ENCODE measurements at regions not wholly inside any gene's neighbourhood (a gene's known extent, or its start where the extent isn't known, plus 50 kb on each side); places are given as distances from the start of the nearest gene placed in this dataset.

DNA sequence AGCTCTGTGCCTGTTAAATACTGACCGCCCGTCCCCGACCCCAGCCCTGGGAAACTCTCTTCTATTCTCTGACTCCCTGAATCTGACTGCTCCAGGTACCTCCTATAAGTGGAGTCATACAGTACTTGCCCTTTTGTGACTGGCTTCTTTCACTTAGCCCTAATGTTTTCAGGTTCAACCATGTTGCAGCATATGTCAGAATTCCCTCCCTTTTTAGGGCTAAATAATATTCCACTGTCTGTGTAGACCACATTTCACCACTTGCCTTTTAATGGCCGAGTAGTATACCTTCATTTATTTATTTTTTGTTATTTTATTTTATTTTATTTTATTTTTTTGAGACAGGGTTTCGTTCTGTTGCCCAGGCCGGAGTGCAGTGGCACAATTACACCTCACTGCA is 96.1 kb upstream of the SLC22A11 start:
- Histone ChIP-seq H3K27ac (ENCODE audit: insufficient read depth, low read length) (no peak overlapping the region), H4K5ac (ENCODE audit: low read depth, low read length) (no peak overlapping the region), H3K14ac (replicated peaks; ENCODE audit: low read depth, low read length) (no peak overlapping the region), H3K27me3 (ENCODE audit: control insufficient read depth, insufficient read depth, low read length) (peaks cover 26% of the 10 kb centered on the region), H2BK20ac (ENCODE audit: low read depth, low read length) (no peak overlapping the region), H2AFZ (replicated peaks; ENCODE audit: low read length, poor library complexity) (no peak overlapping the region), H4K20me1 (ENCODE audit: insufficient read depth, low read length) (no peaks in the 10 kb centered on the region), H2BK15ac (ENCODE audit: low read depth, low read length) (no peak overlapping the region), H2AK5ac (ENCODE audit: low read depth, low read length) (no peak overlapping the region), H3K9me1 (ENCODE audit: insufficient read depth, low read length) (no peaks in the 10 kb centered on the region), H3K4ac (ENCODE audit: low read depth, low read length) (no peak overlapping the region), H3K36me3 (ENCODE audit: control insufficient read depth, insufficient read depth, low read length) (no peaks in the 10 kb centered on the region), H4K91ac (ENCODE audit: insufficient read depth, low read depth, low read length) (no peak overlapping the region), H3K9ac (ENCODE audit: low read depth, low read length) (no peak overlapping the region), H3K4me3 (ENCODE audit: insufficient read depth, low read depth, low read length) (no peak overlapping the region), H3K4me2 (ENCODE audit: low read depth, low read length) (no peak overlapping the region), H4K8ac (ENCODE audit: low read depth in 2 of 2, low read length in 2 of 2) (no peak overlapping the region), H3K23ac (ENCODE audit: low read depth, low read length) (no peak overlapping the region), H3K9me3 (ENCODE audit: control insufficient read depth, insufficient read depth, low read length) (no peaks in the 10 kb centered on the region), H2BK5ac (ENCODE audit: low read depth, low read length, poor library complexity, severe bottlenecking) (no peak overlapping the region), H3K18ac (ENCODE audit: low read depth, low read length) (no peak overlapping the region), H3K56ac (ENCODE audit: extremely low read depth, insufficient read depth, low read length) (no peak overlapping the region), H2AK9ac (replicated peaks; ENCODE audit: low read depth, low read length, poor library complexity) (no peak overlapping the region), H2BK120ac (ENCODE audit: low read depth, low read length) (no peak overlapping the region), H3K79me1 (ENCODE audit: low read depth in 1 of 2, low read length in 2 of 2) (no peaks in the 10 kb centered on the region), H3K4me1 (ENCODE audit: control insufficient read depth, insufficient read depth, low read length) (no peaks in the 10 kb centered on the region)
- no peak for ATAC-seq (ENCODE audit: low read depth)
- WGBS, 2 experiments (ENCODE audit: extremely low coverage in 2 of 2, insufficient read length in 1 of 2): 100% methylated on average over 3 of the region's 6 CpGs; no CpG with 5 or more reads in 1 of the 2 experiments
- dilution Hi-C loops (cut with HindIII; ENCODE audit: low sequenced_read_pairs, unreplicated experiment): no loop called here
- no peak for DNase-seq
- ChIA-PET POLR2A (ENCODE audit: unreplicated experiment) (no interaction called here), CTCF (no interaction called here)
- no peak for TF ChIP-seq FOS (IDR thresholded peaks at IDR 0.05; ENCODE audit: low read depth, low read length)
- no peak for TF ChIP-seq RFX5 (IDR thresholded peaks at IDR 0.05; ENCODE audit: low read depth, low read length)
- no peak for TF ChIP-seq POLR2A (IDR thresholded peaks at IDR 0.05; ENCODE audit: low read depth, low read length)
- TF ChIP-seq BHLHE40 (IDR thresholded peaks at IDR 0.05; ENCODE audit: low read depth, low read length): no peak
- no peak for TF ChIP-seq CEBPB (IDR thresholded peaks at IDR 0.05; ENCODE audit: low read depth, low read length)
- TF ChIP-seq MAZ (IDR thresholded peaks at IDR 0.05; ENCODE audit: borderline replicate concordance, low read depth, low read length): no peak
- TF ChIP-seq MXI1 (IDR thresholded peaks at IDR 0.05; ENCODE audit: borderline replicate concordance, low read depth, low read length): no peak
- TF ChIP-seq RAD21 (IDR thresholded peaks at IDR 0.05; ENCODE audit: low read length): no peak
- TF ChIP-seq, protein P1, sequence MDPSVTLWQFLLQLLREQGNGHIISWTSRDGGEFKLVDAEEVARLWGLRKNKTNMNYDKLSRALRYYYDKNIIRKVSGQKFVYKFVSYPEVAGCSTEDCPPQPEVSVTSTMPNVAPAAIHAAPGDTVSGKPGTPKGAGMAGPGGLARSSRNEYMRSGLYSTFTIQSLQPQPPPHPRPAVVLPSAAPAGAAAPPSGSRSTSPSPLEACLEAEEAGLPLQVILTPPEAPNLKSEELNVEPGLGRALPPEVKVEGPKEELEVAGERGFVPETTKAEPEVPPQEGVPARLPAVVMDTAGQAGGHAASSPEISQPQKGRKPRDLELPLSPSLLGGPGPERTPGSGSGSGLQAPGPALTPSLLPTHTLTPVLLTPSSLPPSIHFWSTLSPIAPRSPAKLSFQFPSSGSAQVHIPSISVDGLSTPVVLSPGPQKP (IDR thresholded peaks at IDR 0.05; ENCODE audit: borderline replicate concordance, low read depth, low read length): no peak
- TF ChIP-seq, protein P2, sequence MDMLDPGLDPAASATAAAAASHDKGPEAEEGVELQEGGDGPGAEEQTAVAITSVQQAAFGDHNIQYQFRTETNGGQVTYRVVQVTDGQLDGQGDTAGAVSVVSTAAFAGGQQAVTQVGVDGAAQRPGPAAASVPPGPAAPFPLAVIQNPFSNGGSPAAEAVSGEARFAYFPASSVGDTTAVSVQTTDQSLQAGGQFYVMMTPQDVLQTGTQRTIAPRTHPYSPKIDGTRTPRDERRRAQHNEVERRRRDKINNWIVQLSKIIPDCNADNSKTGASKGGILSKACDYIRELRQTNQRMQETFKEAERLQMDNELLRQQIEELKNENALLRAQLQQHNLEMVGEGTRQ (IDR thresholded peaks at IDR 0.05; ENCODE audit: low read depth, low read length): no peak
- TF ChIP-seq, protein P3, sequence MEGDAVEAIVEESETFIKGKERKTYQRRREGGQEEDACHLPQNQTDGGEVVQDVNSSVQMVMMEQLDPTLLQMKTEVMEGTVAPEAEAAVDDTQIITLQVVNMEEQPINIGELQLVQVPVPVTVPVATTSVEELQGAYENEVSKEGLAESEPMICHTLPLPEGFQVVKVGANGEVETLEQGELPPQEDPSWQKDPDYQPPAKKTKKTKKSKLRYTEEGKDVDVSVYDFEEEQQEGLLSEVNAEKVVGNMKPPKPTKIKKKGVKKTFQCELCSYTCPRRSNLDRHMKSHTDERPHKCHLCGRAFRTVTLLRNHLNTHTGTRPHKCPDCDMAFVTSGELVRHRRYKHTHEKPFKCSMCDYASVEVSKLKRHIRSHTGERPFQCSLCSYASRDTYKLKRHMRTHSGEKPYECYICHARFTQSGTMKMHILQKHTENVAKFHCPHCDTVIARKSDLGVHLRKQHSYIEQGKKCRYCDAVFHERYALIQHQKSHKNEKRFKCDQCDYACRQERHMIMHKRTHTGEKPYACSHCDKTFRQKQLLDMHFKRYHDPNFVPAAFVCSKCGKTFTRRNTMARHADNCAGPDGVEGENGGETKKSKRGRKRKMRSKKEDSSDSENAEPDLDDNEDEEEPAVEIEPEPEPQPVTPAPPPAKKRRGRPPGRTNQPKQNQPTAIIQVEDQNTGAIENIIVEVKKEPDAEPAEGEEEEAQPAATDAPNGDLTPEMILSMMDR (conservative IDR thresholded peaks at IDR 0.05; ENCODE audit: low read depth, low read length): no peak
- no peak for TF ChIP-seq RCOR1 (IDR thresholded peaks at IDR 0.05; ENCODE audit: insufficient replicate concordance, low read length)
- TF ChIP-seq MAFK (IDR thresholded peaks at IDR 0.05; ENCODE audit: low read depth, low read length): no peak
- no peak for TF ChIP-seq NFE2L2 (IDR thresholded peaks at IDR 0.05; ENCODE audit: low read depth, low read length)
- no peak for TF ChIP-seq CHD1 (IDR thresholded peaks at IDR 0.05; ENCODE audit: low read depth, low read length)
- no TSS peak for BruUV-seq (replicated peaks)
- in situ Hi-C loops (cut with MboI; ENCODE audit: low sequenced_read_pairs): no loop called here
- intact Hi-C loops (cut with micrococcal nuclease): no loop called here
